ENCODE measurements at regions not wholly inside any gene's neighbourhood (a gene's known extent, or its start where the extent isn't known, plus 50 kb on each side); places are given as distances from the start of the nearest gene placed in this dataset.

DNA sequence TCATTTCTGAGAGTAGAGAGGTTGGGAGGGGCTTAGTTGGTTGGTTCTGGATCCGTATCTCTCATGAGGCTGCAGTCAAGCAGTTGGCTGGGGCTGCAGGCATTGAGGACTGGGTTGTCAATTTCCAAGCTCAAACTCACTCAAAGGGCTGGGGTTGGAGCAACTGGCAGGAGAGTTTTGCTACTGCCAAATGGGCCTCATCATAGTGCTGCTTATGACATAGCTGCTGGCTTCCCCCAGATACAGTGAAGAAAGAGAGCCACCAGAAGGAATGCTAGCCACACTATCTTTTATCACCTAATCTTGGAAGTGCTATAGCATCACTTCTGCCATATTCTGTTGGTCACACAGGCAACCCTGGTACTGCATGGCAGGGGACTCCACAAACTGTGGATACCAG is 363.5 kb upstream of the USP24 start:
- no peak overlapping the region for H3K27ac ChIP-seq
- TF ChIP-seq, protein P1, sequence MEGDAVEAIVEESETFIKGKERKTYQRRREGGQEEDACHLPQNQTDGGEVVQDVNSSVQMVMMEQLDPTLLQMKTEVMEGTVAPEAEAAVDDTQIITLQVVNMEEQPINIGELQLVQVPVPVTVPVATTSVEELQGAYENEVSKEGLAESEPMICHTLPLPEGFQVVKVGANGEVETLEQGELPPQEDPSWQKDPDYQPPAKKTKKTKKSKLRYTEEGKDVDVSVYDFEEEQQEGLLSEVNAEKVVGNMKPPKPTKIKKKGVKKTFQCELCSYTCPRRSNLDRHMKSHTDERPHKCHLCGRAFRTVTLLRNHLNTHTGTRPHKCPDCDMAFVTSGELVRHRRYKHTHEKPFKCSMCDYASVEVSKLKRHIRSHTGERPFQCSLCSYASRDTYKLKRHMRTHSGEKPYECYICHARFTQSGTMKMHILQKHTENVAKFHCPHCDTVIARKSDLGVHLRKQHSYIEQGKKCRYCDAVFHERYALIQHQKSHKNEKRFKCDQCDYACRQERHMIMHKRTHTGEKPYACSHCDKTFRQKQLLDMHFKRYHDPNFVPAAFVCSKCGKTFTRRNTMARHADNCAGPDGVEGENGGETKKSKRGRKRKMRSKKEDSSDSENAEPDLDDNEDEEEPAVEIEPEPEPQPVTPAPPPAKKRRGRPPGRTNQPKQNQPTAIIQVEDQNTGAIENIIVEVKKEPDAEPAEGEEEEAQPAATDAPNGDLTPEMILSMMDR (conservative IDR thresholded peaks at IDR 0.05) = no peak

DNA sequence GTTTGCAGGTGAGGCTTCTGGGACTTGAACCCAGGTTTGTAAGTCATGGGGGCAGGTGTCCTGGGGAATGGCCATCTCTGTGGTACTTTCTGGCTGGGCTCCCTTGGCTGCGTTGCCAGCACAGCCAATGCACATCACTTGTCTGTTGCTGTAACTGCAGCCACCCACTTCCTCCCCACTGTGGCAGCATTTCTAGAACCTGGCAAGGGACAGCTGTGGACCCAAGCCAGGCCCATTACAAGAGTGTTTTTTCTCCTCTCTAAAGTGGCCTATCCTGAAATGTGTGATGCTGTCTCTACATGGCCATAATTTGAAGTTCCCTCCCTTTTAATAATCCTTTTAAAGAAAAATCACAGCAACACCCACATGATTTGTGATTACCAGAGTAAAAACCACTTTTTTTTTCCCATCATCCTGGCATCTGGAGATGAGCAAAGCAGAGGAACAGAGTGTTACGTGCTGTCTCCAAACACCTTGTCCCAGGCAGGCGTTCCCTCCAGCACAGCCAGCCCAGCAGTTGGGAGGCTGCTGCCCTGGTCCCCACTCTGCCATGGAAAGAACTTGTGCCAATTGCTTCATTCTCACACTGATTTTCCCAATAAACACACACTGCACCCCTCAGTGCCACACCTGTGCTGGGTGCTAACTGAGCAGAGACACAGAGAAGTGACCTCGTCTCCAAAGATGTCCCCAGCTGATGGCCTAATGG is 360.6 kb upstream of the USP24 start:
- no peak overlapping the region for H3K27ac ChIP-seq
- TF ChIP-seq, protein P1 (conservative IDR thresholded peaks at IDR 0.05) = no peak

DNA sequence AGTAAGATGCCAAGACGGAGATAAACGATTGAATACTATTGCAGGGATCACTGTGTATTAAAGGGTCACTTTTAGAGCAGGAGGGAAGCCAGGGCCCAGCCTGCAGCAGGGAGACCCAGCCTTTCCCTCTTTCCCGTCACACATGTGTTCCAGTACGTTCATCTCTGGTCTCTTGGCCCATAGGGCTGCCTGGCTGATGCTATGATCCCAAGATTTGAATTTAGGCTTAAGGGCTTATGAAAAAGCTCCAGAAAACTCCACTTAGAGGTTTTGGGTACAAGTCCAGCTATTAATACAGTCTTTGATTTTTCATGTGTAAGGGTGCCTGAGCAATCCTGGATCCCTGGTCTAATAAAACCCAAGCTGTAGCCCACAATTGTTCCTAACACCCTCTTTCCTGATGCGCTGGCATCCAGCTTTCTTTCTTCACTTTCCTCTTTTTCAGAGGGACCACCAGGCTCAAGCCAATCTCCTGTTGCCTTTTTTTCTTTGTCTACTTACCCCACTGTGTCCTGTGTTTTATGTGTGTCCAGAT is 359.6 kb upstream of the USP24 start:
- TF ChIP-seq, protein P1 (conservative IDR thresholded peaks at IDR 0.05) = no peak
- no peak overlapping the region for H3K27ac ChIP-seq

DNA sequence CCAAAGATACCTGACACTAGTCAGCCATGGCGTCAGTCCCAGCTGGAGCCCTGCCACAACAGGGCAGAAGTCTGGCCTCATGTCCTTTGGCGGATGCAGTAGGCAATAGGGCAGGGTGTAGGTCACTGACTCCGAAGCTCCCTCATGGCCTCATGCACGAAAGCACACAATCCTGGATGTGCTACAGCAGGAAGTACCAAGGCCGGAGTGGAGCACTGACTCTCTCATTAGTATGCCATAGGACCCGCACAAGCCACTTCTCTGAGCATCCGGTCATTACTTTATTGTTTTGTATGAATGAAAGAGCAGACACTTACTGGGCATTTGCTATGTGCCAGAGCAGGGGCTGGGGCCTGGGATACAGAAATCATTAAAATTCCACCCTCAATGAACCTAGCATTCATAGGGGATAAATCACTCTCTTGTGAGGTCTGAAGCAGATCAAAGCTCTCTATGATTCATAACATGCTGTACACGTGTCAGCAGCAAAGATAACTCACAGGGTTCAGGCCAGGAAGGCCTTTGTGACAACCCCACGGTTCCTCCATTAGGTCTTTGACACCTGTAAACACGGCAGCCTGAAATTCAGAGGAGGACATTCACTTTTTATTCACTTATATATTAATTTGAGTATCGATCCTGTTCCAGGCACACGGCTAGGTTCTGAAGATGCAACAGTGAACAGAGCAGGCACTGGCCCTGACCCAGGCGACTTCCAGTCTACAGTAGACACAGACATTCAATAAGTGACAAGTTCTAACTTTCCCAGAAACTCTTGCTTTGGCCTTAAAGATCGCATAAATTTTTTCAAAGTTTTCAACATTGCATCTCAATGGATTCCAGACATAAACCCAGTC is 357.9 kb upstream of the USP24 start:
- TF ChIP-seq, protein P1 (conservative IDR thresholded peaks at IDR 0.05) = no peak
- no peak overlapping the region for H3K27ac ChIP-seq

DNA sequence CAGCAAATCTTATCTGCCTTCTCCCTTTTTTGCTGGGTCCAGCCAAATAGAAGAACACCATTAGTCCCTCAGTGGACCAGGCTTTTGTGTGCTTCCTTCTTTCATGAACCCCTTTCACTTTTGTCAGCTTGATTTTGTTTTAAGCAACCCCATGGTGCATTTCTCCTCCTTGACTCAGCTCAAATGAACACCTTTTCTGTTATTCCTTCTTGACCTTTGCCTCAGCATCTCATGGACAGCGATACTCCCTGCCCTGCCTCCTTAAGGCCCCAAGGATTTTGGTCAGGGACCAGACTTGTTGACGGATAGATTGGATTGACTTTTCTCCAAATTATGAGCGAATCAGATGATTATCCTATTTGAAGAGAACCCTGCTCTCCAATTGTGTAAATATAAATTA is 356.6 kb upstream of the USP24 start:
- no peak overlapping the region for H3K27ac ChIP-seq
- TF ChIP-seq, protein P1 (conservative IDR thresholded peaks at IDR 0.05) = no peak

DNA sequence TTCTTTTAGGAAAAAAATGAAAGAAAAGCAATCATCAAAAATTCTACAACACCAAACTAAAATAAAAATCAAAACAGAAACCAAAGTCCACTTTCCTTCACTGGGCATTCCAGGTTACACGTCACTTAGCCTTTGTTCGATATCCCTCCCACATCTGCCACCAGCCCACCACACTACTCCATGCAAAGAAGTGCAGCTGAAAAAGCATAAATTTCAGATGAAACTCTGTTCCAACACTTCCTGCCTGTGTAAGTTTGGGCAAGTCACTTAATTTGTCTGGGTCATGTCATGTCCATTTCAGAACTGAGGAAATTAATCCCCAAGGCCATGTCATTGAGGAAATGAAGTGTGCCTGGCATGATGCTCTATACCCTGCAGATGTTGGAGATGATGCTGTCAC is 354.3 kb upstream of the USP24 start:
- H3K27ac ChIP-seq = no peak overlapping the region
- TF ChIP-seq, protein P1 (conservative IDR thresholded peaks at IDR 0.05) = no peak

DNA sequence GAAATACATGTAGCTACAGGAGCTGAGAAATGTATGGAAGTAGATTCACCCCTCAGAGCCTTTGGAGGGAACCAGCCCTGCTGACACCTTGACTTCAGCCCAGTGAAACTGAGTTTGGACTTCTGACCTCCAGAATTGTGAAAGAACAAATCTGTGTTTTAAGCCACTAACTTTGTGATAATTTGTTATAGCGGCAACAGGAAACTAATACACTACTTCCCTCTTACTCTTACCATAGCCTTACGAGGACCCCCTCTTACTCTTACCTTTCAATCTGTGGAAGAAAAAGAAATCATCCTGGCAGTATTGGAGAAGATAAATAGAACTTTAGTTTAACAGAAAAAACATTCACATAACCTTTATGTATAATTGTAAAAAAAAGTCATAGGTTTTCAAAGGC is 353.6 kb upstream of the USP24 start:
- H3K27ac ChIP-seq = no peak overlapping the region
- TF ChIP-seq, protein P1 (conservative IDR thresholded peaks at IDR 0.05) = no peak

Data from VCaP (cell line).